AG10803 (cell line): ENCODE measurements at regions not wholly inside any gene's neighbourhood (a gene's known extent, or its start where the extent isn't known, plus 50 kb on each side); places are given as distances from the start of the nearest gene placed in this dataset.

Experiments
- DNase-seq: peaks from one replicate; pipeline ENCODE4 v3.0.0; 2010; ENCODE audit warnings: low read depth
- H3K4me3 ChIP-seq: 2 replicates; pipeline ENCODE4 v1.5.1; 2011; ENCODE audit warnings: mild to moderate bottlenecking, low read length, control low read depth
- CTCF ChIP-seq: conservative IDR thresholded peaks from 2 replicates; pipeline ENCODE4 v1.5.1; 2011; ENCODE audit warnings: mild to moderate bottlenecking, low read length, control low read depth, inconsistent platforms

- H3K4me3 ChIP-seq = no peak overlapping the region
- no peak for TF ChIP-seq CTCF
- no peak for DNase-seq
Observed at GRCh38 chr2:120862201-120863060, 126.8 kb downstream of the GLI2 start.

GRCh38 chr2:120863146-120863545 lies 127.5 kb downstream of the GLI2 start:
- no peak for TF ChIP-seq CTCF
- no peak for DNase-seq
- no peak overlapping the region for H3K4me3 ChIP-seq

- H3K4me3 ChIP-seq = no peak overlapping the region
- no peak for TF ChIP-seq CTCF
- peak; percentile 54 for DNase-seq
Observed at GRCh38 chr2:120863661-120864320, 128.1 kb downstream of the GLI2 start.

- DNase-seq = no peak
- H3K4me3 ChIP-seq = no peak overlapping the region
- no peak for TF ChIP-seq CTCF
Observed at GRCh38 chr2:120864981-120865380, 129.3 kb downstream of the GLI2 start.

GRCh38 chr2:120865656-120866055 lies 130.0 kb downstream of the GLI2 start:
- no peak for TF ChIP-seq CTCF
- H3K4me3 ChIP-seq = no peak overlapping the region
- DNase-seq = no peak

- no peak for TF ChIP-seq CTCF
- no peak overlapping the region for H3K4me3 ChIP-seq
- DNase-seq = no peak
Observed at GRCh38 chr2:120866071-120866470, 130.4 kb downstream of the GLI2 start.
